Stomach (tissue), 4 donors: ENCODE measurements at regions not wholly inside any gene's neighbourhood (a gene's known extent, or its start where the extent isn't known, plus 50 kb on each side); places are given as distances from the start of the nearest gene placed in this dataset.

Source experiments
- EP300 ChIP-seq: sonication (generic); formaldehyde crosslinking; IDR thresholded peaks from one replicate; pipeline ENCODE4 v1.6.1; 2017; ENCODE audit warnings: antibody characterized with exemption
- POLR2A ChIP-seq, 4 donors: fragments of 450-650 bp; IDR thresholded peaks; one replicate each; pipeline ENCODE4 v1.6.1; 2016; ENCODE audit warnings: antibody characterized with exemption in 4 of 4, control low read depth in 2 of 4, mild to moderate bottlenecking in 1 of 4, moderate library complexity in 1 of 4
- POLR2AphosphoS5 ChIP-seq, 3 donors: sonication (generic); formaldehyde crosslinking; IDR thresholded peaks; one replicate each; pipeline ENCODE4 v1.6.1; 2016; ENCODE audit warnings: antibody characterized with exemption in 3 of 3
- TF ChIP-seq, protein P1 (sequence below), 7 experiments: fragments of 450-650 bp in 4 of 7; fragments of 200-600 bp in 3 of 7; sonication (generic) in 3 of 7; IDR thresholded peaks; one replicate each; pipeline ENCODE4 v1.5.1; 2016 to 2019; ENCODE audit warnings: antibody characterized with exemption in 7 of 7, control low read depth in 2 of 7, mild to moderate bottlenecking in 1 of 7

DNA sequence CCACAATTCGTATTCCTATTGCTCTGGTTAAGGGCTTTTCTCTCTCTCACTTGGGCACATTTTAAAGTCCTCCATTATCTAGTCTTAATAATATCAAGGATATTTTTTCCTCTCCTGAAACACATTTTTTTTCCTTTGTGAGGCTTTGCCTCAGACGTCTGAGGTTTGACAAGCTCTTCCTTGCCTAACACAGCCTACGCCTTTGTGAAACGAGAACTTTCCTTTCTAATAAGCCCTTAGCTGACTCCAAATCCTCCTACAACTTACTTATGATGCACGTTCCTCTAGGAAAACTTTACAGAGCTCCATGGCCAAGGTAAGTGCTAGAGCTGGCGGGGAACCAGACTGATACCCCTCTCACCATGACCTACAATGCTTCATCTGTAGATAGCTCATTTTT is 841.5 kb downstream of the SOCS6 start:
- TF ChIP-seq, protein P1, sequence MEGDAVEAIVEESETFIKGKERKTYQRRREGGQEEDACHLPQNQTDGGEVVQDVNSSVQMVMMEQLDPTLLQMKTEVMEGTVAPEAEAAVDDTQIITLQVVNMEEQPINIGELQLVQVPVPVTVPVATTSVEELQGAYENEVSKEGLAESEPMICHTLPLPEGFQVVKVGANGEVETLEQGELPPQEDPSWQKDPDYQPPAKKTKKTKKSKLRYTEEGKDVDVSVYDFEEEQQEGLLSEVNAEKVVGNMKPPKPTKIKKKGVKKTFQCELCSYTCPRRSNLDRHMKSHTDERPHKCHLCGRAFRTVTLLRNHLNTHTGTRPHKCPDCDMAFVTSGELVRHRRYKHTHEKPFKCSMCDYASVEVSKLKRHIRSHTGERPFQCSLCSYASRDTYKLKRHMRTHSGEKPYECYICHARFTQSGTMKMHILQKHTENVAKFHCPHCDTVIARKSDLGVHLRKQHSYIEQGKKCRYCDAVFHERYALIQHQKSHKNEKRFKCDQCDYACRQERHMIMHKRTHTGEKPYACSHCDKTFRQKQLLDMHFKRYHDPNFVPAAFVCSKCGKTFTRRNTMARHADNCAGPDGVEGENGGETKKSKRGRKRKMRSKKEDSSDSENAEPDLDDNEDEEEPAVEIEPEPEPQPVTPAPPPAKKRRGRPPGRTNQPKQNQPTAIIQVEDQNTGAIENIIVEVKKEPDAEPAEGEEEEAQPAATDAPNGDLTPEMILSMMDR (IDR thresholded peaks at IDR 0.05), result no peak
- TF ChIP-seq EP300, result no peak
- TF ChIP-seq POLR2A (IDR thresholded peaks at IDR 0.05), result no peak
- no peak for TF ChIP-seq POLR2AphosphoS5 (IDR thresholded peaks at IDR 0.05)
